Activated CD8-positive, alpha-beta memory T cell treated with anti-CD3 and anti-CD28 coated beads for 1 hour (primary cell): ENCODE measurements at regions not wholly inside any gene's neighbourhood (a gene's known extent, or its start where the extent isn't known, plus 50 kb on each side); places are given as distances from the start of the nearest gene placed in this dataset.

Experiments
- DNase-seq, 2 donors: peaks; one replicate each; pipeline ENCODE4 v3.0.0-alpha.2; 2020; ENCODE audit warnings: low read depth in 1 of 2; ENCODE audit errors: extremely low read depth in 1 of 2

- no peak for DNase-seq
These were observed 204.4 kb downstream of the CXCL12 start for GRCh38 chr10:44180321-44181168.

GRCh38 chr10:44178856-44179255 lies 206.0 kb downstream of the CXCL12 start:
- DNase-seq: no peak

- DNase-seq: no peak
These were observed 206.6 kb downstream of the CXCL12 start for GRCh38 chr10:44178281-44178680.

GRCh38 chr10:44177610-44178009 lies 207.3 kb downstream of the CXCL12 start:
- DNase-seq: no peak

- no peak for DNase-seq
These were observed 208.6 kb downstream of the CXCL12 start for GRCh38 chr10:44176311-44176710.

GRCh38 chr10:44173608-44173894 lies 211.3 kb downstream of the CXCL12 start:
- no peak for DNase-seq

GRCh38 chr10:44172883-44173607 lies 211.9 kb downstream of the CXCL12 start:
- no peak for DNase-seq

- DNase-seq: no peak
These were observed 213.1 kb downstream of the CXCL12 start for GRCh38 chr10:44171765-44172164.

- DNase-seq: no peak
These were observed 216.4 kb downstream of the CXCL12 start for GRCh38 chr10:44168478-44168877.

- DNase-seq: no peak
These were observed 217.1 kb downstream of the CXCL12 start for GRCh38 chr10:44167752-44168151.

- DNase-seq: no peak
These were observed 218.5 kb downstream of the CXCL12 start for GRCh38 chr10:44166441-44166840.

GRCh38 chr10:44164251-44164956 lies 220.5 kb downstream of the CXCL12 start:
- DNase-seq: no peak

- DNase-seq: no peak
These were observed 223.7 kb downstream of the CXCL12 start for GRCh38 chr10:44161184-44161583.

- DNase-seq: no peak
These were observed 227.3 kb downstream of the CXCL12 start for GRCh38 chr10:44157574-44157973.

- no peak for DNase-seq
These were observed 229.9 kb downstream of the CXCL12 start for GRCh38 chr10:44154956-44155355.

GRCh38 chr10:44153918-44154670 lies 230.8 kb downstream of the CXCL12 start:
- no peak for DNase-seq

- DNase-seq: no peak
These were observed 241.3 kb downstream of the CXCL12 start for GRCh38 chr10:44143556-44143955.

- no peak for DNase-seq
These were observed 252.3 kb downstream of the CXCL12 start for GRCh38 chr10:44132361-44133289.

- DNase-seq: no peak
These were observed 258.6 kb downstream of the CXCL12 start for GRCh38 chr10:44126291-44126717.

GRCh38 chr10:44125879-44126278 lies 259.0 kb downstream of the CXCL12 start:
- no peak for DNase-seq
